Mesendoderm (in vitro differentiated cells): ENCODE measurements at regions not wholly inside any gene's neighbourhood (a gene's known extent, or its start where the extent isn't known, plus 50 kb on each side); places are given as distances from the start of the nearest gene placed in this dataset.
"Not testable (repeated sequence)": the region's sequence is repeated elsewhere in the genome, so short reads cannot be mapped to it uniquely, and the experiment has no call there.

Experiments
- DNase-seq: peaks from one replicate; pipeline ENCODE4 v3.0.0; 2013
- H2AK5ac ChIP-seq: 2 replicates; pipeline ENCODE4 v1.6.1; 2013; ENCODE audit warnings: low read length, inconsistent platforms
- H2BK120ac ChIP-seq: 2 replicates; pipeline ENCODE4 v1.6.1; 2013; ENCODE audit warnings: low read depth, mild to moderate bottlenecking, low read length, moderate library complexity, mixed read lengths
- H2BK15ac ChIP-seq: replicated peaks from 2 replicates; pipeline ENCODE4 v1.6.1; 2013; ENCODE audit warnings: low read depth, mild to moderate bottlenecking, moderate library complexity
- H2BK5ac ChIP-seq: 2 replicates; pipeline ENCODE4 v1.6.1; 2013; ENCODE audit warnings: low read length, inconsistent platforms
- H3K18ac ChIP-seq: 2 replicates; pipeline ENCODE4 v1.6.1; 2013; ENCODE audit warnings: mild to moderate bottlenecking, low read length, mixed read lengths
- H3K23ac ChIP-seq: one replicate; pipeline ENCODE4 v1.6.1; 2013; ENCODE audit warnings: low read length
- H3K27ac ChIP-seq: 2 replicates; pipeline ENCODE4 v1.5.1; 2013; ENCODE audit warnings: low read depth, mild to moderate bottlenecking, inconsistent platforms, low read length, moderate library complexity
- H3K27me3 ChIP-seq: 2 replicates; pipeline ENCODE4 v1.6.1; 2013; ENCODE audit warnings: low read length, control low read depth, mild to moderate bottlenecking, inconsistent platforms; ENCODE audit not compliant: insufficient read depth, poor library complexity
- H3K36me3 ChIP-seq: 2 replicates; pipeline ENCODE4 v1.6.1; 2013; ENCODE audit warnings: low read length, inconsistent platforms; ENCODE audit not compliant: control insufficient read depth, insufficient read depth
- H3K4ac ChIP-seq: one replicate; pipeline ENCODE4 v1.6.1; 2013; ENCODE audit warnings: low read depth, mild to moderate bottlenecking, low read length, moderate library complexity
- H3K4me1 ChIP-seq: 2 replicates; pipeline ENCODE4 v1.6.1; 2013; ENCODE audit warnings: low read depth, low read length, inconsistent platforms; ENCODE audit not compliant: control insufficient read depth
- H3K4me2 ChIP-seq: 2 replicates; pipeline ENCODE4 v1.6.1; 2013; ENCODE audit warnings: low read length
- H3K4me3 ChIP-seq: 2 replicates; pipeline ENCODE4 v1.5.1; 2013; ENCODE audit warnings: mild to moderate bottlenecking, low read length
- H3K56ac ChIP-seq: one replicate; pipeline ENCODE4 v1.6.1; 2013; ENCODE audit warnings: low read length
- H3K79me1 ChIP-seq: 2 replicates; pipeline ENCODE4 v1.6.1; 2013; ENCODE audit warnings: low read length, inconsistent platforms
- H3K79me2 ChIP-seq: 2 replicates; pipeline ENCODE4 v1.6.1; 2013; ENCODE audit warnings: mild to moderate bottlenecking, low read length; ENCODE audit not compliant: control insufficient read depth, insufficient read depth
- H3K9ac ChIP-seq: 2 replicates; pipeline ENCODE4 v1.6.1; 2013; ENCODE audit warnings: low read length, inconsistent platforms
- H4K5ac ChIP-seq: one replicate; pipeline ENCODE4 v1.6.1; 2013; ENCODE audit warnings: low read length
- H4K8ac ChIP-seq: one replicate; pipeline ENCODE4 v1.6.1; 2013; ENCODE audit warnings: low read depth, mild to moderate bottlenecking, control low read depth, low read length, moderate library complexity
- WGBS: extraction: QIAGEN DNeasy Blood & Tissue Kit; methylation state at CpG from one replicate; pipeline ENCODE4 v1.1.7; 2013; ENCODE audit warnings: low lambda C conversion rate, missing lambda C conversion rate; ENCODE audit not compliant: insufficient coverage; ENCODE audit errors: extremely low coverage; 5-methylcytosine and 5-hydroxymethylcytosine counted together

DNA sequence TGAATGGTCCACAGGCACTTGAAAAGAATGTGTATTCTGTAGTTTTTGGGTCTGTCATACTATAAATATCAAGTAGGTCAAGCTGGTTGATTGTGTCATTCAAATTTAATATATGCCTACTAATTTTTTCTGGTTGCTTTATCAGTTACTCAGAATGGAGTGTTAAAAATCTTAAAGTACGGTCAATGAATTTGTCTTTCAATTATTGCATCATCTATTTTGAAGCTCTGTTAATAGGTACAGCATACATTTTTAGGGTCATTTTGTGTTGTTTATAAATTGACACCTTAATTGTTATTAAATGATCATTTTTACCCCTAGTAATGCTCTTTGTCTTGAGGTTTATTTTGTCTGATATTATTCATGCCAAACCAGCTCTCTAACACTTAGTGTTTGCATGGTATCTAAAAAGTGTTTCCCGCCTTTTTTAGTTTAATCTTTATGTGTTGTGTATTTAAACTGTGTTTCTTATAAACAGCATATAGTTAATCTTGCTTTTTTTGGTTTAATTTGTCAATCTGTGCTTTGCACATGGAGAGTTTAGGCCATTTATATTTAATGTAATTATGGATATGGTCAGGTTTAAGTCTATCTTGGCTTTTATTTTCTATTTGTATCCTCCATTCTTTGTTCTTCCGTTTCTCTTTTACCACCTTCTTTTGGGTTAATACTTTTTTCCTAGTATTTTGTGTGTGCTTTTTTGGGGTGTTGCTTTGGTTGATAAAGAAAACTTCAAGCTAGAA is 204.9 kb upstream of the EEF2KMT start:
- no peak overlapping the region for H3K4me3 ChIP-seq
- no peak overlapping the region for H3K27ac ChIP-seq
- H2BK15ac ChIP-seq, result no peak overlapping the region
- no peak for DNase-seq
- no peak overlapping the region for H3K18ac ChIP-seq
- H3K9ac ChIP-seq, result no peak overlapping the region
- H2AK5ac ChIP-seq, result no peak overlapping the region
- WGBS, result no CpG with 5 or more reads among the region's 3 CpGs
- no peak overlapping the region for H3K56ac ChIP-seq
- H2BK5ac ChIP-seq, result no peak overlapping the region
- no peaks in the 10 kb centered on the region for H3K4me1 ChIP-seq
- no peak overlapping the region for H4K5ac ChIP-seq
- no peaks in the 10 kb centered on the region for H3K79me1 ChIP-seq
- no peaks in the 10 kb centered on the region for H3K79me2 ChIP-seq
- no peak overlapping the region for H3K23ac ChIP-seq
- H3K36me3 ChIP-seq, result no peaks in the 10 kb centered on the region
- no peak overlapping the region for H4K8ac ChIP-seq
- no peak overlapping the region for H3K4ac ChIP-seq
- H3K27me3 ChIP-seq, result no peaks in the 10 kb centered on the region
- H2BK120ac ChIP-seq, result no peak overlapping the region
- H3K4me2 ChIP-seq, result no peak overlapping the region

DNA sequence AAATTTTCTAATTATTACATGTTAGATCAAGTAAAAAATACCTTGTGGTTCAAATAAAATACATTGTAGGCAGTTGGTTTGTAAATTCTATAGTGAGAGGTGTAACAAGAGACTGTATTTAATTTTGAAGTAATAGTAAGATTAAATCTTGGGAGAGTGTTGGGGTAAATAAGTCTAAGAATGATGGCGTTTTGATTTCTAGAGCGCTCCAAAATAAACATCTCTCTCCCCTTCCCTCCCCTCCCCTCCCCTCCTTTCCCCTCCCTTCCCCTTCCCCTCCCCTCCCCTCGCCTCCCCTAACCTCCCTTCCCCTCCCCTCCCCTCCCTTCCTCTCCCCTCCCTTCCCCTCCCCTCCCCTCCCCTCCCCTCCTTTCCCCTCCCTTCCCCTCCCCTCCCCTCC is 200.6 kb upstream of the EEF2KMT start:
- no peak overlapping the region for H4K5ac ChIP-seq
- no peak overlapping the region for H3K4me2 ChIP-seq
- no peaks in the 10 kb centered on the region for H3K27me3 ChIP-seq
- H3K9ac ChIP-seq, result no peak overlapping the region
- H2BK5ac ChIP-seq, result no peak overlapping the region
- H2BK15ac ChIP-seq, result no peak overlapping the region
- no peaks in the 10 kb centered on the region for H3K79me1 ChIP-seq
- no peaks in the 10 kb centered on the region for H3K79me2 ChIP-seq
- no peak overlapping the region for H2BK120ac ChIP-seq
- H3K4me3 ChIP-seq, result no peak overlapping the region
- no peak overlapping the region for H3K27ac ChIP-seq
- no peak overlapping the region for H3K18ac ChIP-seq
- no CpG with 5 or more reads among the region's 3 CpGs for WGBS
- DNase-seq, result no peak
- no peaks in the 10 kb centered on the region for H3K36me3 ChIP-seq
- no peaks in the 10 kb centered on the region for H3K4me1 ChIP-seq
- no peak overlapping the region for H2AK5ac ChIP-seq
- no peak overlapping the region for H3K23ac ChIP-seq
- H3K4ac ChIP-seq, result no peak overlapping the region
- no peak overlapping the region for H4K8ac ChIP-seq
- no peak overlapping the region for H3K56ac ChIP-seq

DNA sequence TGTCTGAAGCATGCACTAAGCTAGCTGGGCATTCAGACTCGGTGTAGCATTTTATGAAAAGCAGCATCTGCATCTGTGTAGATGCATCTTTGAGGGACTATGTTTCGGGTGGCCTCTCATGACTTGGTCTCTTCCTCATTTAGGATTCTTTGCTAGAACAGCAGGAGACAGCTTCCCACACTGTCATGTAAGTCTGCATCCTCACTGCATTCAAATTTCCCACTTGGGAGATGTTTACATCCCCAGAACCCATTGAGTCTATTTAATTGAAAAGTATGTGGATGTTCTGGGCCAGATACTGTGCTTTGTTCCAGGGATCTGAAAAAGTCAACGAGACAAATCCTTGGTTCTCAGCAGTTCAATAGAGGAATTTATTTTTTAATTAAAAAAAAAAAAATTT is 198.6 kb upstream of the EEF2KMT start:
- WGBS, result no CpG with 5 or more reads among the region's 3 CpGs
- Histone ChIP-seq H2BK5ac (no peak overlapping the region), H2BK120ac (no peak overlapping the region), H3K18ac (no peak overlapping the region), H3K4me1 (no peaks in the 10 kb centered on the region), H4K5ac (no peak overlapping the region), H3K4ac (no peak overlapping the region), H3K36me3 (no peaks in the 10 kb centered on the region), H2BK15ac (no peak overlapping the region), H3K23ac (no peak overlapping the region), H3K79me2 (no peaks in the 10 kb centered on the region), H3K27ac (no peak overlapping the region), H3K4me2 (no peak overlapping the region), H4K8ac (no peak overlapping the region), H3K27me3 (no peaks in the 10 kb centered on the region), H3K56ac (no peak overlapping the region), H3K9ac (no peak overlapping the region), H3K79me1 (no peaks in the 10 kb centered on the region), H3K4me3 (no peak overlapping the region), H2AK5ac (no peak overlapping the region)
- DNase-seq, result no peak

- H3K4me2 ChIP-seq, H2AK5ac ChIP-seq, H3K23ac ChIP-seq, H3K79me2 ChIP-seq, H2BK120ac ChIP-seq, H4K5ac ChIP-seq, H2BK15ac ChIP-seq, H4K8ac ChIP-seq, H3K27me3 ChIP-seq, H3K36me3 ChIP-seq, H3K9ac ChIP-seq, H3K27ac ChIP-seq, H3K4me1 ChIP-seq, H3K4ac ChIP-seq, H3K4me3 ChIP-seq, H3K79me1 ChIP-seq, H2BK5ac ChIP-seq, H3K56ac ChIP-seq, H3K18ac ChIP-seq, DNase-seq: not testable (repeated sequence)
- no CpG with 5 or more reads among the region's 8 CpGs for WGBS
Observed at GRCh38 chr16:5295304-5295703, 197.7 kb upstream of the EEF2KMT start.

GRCh38 chr16:5282152-5282551 is 184.6 kb upstream of the EEF2KMT start:
- H3K18ac ChIP-seq, H3K27me3 ChIP-seq, H3K4me2 ChIP-seq, H3K4me1 ChIP-seq, H3K27ac ChIP-seq, H2BK5ac ChIP-seq, H3K56ac ChIP-seq, DNase-seq, H4K8ac ChIP-seq, H3K4me3 ChIP-seq, H3K79me2 ChIP-seq, H3K4ac ChIP-seq, H3K36me3 ChIP-seq, H3K79me1 ChIP-seq, H3K9ac ChIP-seq, H3K23ac ChIP-seq, H2AK5ac ChIP-seq, H2BK15ac ChIP-seq, H2BK120ac ChIP-seq, H4K5ac ChIP-seq: not testable (repeated sequence)
- WGBS, result no CpG with 5 or more reads among the region's 2 CpGs

DNA sequence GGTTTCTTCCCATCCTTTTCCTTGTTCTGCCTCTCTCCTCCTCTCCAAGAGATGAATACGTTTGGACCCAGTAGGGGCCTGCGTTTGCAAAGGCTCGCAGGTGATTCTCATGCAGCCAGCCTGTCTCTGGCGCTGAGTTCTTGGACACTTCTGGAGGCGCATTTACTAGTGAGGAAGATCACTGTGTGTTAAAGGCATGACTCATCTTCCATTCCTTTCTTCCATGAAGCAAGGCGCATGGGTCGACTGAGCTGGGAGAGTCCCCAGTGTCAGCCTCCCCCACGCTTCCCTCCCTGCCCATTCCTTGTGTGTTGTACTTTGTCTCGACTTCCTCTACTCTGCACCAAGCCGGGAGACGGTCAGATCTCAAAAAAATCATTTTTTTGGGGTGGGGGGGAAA is 159.9 kb upstream of the EEF2KMT start:
- WGBS, result no CpG with 5 or more reads among the region's 11 CpGs
- H2BK120ac ChIP-seq, result no peak overlapping the region
- H3K79me2 ChIP-seq, result no peaks in the 10 kb centered on the region
- H2BK5ac ChIP-seq, result no peak overlapping the region
- no peak overlapping the region for H3K23ac ChIP-seq
- H3K18ac ChIP-seq, result no peak overlapping the region
- H3K4me3 ChIP-seq, result no peak overlapping the region
- no peaks in the 10 kb centered on the region for H3K27me3 ChIP-seq
- H4K8ac ChIP-seq, result no peak overlapping the region
- H2AK5ac ChIP-seq, result no peak overlapping the region
- H3K79me1 ChIP-seq, result no peaks in the 10 kb centered on the region
- H3K27ac ChIP-seq, result no peak overlapping the region
- H3K4me2 ChIP-seq, result no peak overlapping the region
- peak; percentile 3 for DNase-seq
- no peak overlapping the region for H4K5ac ChIP-seq
- H3K56ac ChIP-seq, result no peak overlapping the region
- H3K9ac ChIP-seq, result no peak overlapping the region
- no peaks in the 10 kb centered on the region for H3K36me3 ChIP-seq
- H2BK15ac ChIP-seq, result no peak overlapping the region
- no peak overlapping the region for H3K4ac ChIP-seq
- no peaks in the 10 kb centered on the region for H3K4me1 ChIP-seq
